ENCODE measurements at regions not wholly inside any gene's neighbourhood (a gene's known extent, or its start where the extent isn't known, plus 50 kb on each side); places are given as distances from the start of the nearest gene placed in this dataset.
"Not testable (repeated sequence)": the region's sequence is repeated elsewhere in the genome, so short reads cannot be mapped to it uniquely, and the experiment has no call there.

DNA sequence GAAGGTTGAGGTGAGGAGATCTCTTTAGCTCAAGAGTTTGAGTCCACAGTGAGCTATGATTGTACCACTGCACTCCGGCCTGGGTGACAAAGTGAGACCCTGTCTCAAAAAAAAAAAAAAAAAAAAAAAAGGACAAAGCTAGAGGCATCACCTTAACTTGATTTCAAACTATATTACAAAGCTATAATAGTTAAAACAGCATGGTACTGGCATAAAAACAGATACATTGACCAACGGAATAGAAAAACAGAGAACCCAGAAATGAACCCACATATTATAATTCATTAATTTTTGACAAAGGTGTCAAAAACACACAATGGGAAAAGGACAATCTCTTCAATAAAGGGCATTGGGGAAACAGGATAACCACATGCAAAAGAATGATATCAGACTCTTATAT is 50.8 kb upstream of the MBOAT1 start:
- ATAC-seq (no peak), DNase-seq (no peak)
- intact Hi-C loops (cut with DNase I), result no loop called here

DNA sequence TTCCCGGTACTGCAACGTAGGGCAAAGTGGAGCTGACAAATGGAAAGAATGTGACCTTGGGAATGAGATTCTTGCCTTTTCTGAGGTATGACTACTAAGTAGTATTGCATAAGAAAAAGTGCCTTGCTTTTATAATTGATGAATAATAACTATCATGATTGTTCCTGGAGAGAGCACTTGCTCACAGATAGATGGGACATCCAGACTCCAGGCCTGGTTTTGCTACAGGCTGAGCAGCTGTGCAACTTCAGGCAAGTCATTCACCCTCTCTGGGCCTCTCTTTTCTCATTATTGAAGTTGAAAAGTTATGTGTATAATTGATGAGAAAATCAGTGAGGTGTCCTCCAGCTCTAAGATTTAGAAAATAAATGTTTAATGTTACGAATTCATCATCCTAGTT is 53.6 kb upstream of the MBOAT1 start:
- ATAC-seq, result no peak
- no peak for DNase-seq
- intact Hi-C loops (cut with DNase I), result no loop called here

DNA sequence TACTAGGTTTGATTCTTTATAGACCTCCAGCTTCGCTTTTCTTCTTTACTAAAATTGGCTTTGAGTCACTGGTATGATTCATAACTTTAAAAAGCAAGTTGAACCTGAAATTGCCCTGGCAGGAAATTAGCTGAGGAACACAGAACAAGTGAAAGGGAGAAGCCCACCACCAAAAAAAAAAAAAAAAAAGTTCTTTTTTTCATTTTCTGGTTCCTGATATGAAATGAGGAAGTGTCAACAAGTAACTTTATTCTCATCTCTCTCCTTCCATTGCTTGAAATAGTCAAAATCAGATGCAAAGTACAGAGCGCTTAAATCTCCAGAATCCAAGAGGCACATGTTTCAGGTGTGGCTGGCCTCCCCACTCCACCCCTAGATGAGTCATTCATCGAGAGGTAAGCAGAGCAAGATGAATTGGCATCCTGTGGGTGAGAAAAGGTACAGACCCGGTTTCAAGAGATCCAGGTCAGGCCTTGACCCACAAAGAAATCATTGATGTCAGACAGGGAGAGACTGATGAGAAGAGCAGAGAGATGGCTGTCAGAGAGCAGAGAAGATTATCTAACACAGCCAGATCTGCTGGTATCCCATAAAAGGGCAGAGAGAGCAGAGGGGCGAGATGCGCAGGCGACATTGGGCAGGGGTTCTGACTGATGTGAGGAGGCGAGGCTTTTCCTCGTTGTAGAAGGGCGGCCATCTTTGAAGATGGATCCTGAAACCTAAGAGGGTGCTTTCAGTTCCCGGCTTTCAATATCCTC is 54.8 kb upstream of the MBOAT1 start:
- ATAC-seq, result no peak
- intact Hi-C loops (cut with DNase I), result no loop called here
- no peak for DNase-seq

DNA sequence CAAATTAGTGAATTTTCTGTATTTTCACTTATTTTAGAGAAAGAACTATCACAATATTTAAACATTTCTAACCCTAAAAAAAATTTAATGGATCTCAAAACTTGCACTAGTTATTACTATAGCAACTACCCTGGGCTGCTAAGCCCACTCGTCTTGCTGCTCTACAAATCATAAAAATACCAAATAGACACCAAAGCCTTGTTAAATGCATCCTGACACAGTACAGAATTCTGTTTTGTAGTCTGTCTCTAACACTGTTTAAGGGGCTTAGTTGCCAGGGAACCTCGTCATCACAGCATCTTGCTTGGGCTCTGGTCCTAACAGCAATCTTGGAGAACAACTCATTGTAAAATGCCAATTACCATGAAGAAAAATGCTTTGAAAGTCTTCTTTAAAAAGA is 56.9 kb upstream of the MBOAT1 start:
- intact Hi-C loops (cut with DNase I), result no loop called here
- no peak for ATAC-seq
- DNase-seq, result no peak

DNA sequence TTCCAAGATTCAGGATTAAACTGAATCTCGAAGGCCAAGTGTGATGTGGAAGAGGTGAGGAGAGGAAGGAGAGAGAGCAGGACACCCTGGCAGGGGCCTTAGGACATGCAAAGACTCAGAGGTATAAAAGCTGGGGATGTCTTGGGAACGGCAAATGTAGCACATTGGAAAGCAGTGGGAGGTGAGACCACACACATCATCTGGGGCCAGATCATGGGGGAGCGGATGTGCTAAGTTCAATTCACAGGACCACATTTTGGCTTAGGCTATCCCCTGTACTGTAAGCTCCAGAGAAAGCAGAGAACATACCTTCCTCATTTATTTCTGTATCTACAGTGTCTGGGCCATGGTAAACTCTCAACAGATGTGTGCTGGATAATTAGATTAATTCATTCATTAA is 59.5 kb upstream of the MBOAT1 start:
- ATAC-seq, result no peak

DNA sequence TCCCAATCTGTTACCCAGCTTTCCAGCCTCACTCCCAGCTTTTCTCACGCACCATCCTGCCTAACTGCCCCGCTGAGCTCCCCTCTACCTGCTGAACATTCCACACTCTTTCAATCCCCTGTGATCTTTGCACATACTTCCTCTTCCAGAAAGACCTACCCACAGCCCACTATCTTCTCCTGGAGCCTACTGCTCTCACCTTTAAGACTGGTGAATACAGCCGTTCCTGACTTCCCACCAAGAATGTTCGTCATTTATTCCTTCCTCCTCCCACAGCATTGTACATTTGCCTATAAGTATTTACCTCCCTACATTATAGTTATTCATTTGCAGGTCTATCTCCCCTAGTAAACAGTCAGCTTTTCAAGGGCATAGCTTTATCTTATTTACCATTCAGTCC is 61.9 kb upstream of the MBOAT1 start:
- no peak for ATAC-seq
- intact Hi-C loops (cut with DNase I), result no loop called here
- DNase-seq, result no peak

More for the DNA sequence above, 59.5 kb upstream of the MBOAT1 start:
- intact Hi-C loops (cut with DNase I), result no loop called here
- DNase-seq, result no peak

DNA sequence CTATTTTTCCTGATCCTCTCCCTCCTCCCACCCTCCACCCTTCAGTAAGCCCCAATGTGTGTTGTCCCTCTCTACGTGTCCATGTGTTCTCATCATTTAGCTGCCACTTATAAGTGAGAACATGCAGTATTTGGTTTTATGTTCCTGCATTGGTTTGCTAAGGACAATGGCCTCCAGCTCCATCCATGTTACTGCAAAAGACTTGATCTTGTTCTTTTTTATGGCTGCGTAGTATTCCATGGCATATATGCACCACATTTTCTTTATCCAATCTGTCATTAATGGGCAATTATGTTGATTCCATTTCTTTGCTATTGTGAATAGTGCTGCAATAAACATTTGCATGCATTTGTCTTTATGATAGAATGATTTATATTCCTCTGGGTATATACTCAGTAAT is 63.6 kb upstream of the MBOAT1 start:
- ATAC-seq; DNase-seq; intact Hi-C loops (cut with DNase I): not testable (repeated sequence)

DNA sequence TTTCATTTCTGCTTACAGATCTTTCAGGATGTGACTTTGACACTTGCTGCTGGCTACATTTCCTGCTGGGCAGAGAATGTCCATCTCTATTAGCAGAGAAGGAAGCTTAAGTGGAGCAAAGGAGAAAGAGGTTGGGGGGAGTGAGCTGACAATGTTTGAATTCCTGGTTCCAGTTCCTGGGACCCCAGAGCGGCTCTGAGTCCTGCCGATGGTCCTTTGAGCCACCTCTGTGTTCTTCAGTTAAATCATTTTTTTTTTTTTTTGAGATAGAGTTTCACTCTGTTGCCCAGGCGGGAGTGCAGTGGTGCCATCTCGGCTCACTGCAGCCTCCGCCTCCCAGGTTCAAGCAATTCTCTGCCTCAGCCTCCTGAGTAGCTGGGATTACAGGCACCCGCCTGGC is 65.5 kb upstream of the MBOAT1 start:
- ATAC-seq; intact Hi-C loops (cut with DNase I): not testable (repeated sequence)

DNA sequence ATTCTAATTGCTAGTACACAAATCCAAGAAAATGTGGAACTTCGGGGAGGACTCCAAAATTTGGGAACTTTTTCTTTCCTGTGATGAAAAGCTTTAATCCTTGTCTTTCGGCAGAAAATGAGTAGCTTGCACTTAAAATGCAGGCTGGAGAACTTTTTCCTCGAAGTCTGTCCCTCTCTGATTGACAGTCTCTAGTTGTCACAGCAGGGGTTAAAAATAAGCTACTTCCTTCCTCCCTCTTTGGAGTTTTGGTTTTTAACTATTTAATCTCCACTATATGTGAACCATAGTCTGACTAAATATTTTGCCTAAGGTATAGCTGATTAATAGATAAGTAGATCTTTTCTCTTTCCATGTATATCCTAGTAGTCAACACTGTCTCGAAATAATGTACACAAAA is 66.8 kb upstream of the MBOAT1 start:
- intact Hi-C loops (cut with DNase I), result no loop called here
- no peak for DNase-seq
- ATAC-seq, result no peak

More for the DNA sequence above, 65.5 kb upstream of the MBOAT1 start:
- DNase-seq, result not testable (repeated sequence)

DNA sequence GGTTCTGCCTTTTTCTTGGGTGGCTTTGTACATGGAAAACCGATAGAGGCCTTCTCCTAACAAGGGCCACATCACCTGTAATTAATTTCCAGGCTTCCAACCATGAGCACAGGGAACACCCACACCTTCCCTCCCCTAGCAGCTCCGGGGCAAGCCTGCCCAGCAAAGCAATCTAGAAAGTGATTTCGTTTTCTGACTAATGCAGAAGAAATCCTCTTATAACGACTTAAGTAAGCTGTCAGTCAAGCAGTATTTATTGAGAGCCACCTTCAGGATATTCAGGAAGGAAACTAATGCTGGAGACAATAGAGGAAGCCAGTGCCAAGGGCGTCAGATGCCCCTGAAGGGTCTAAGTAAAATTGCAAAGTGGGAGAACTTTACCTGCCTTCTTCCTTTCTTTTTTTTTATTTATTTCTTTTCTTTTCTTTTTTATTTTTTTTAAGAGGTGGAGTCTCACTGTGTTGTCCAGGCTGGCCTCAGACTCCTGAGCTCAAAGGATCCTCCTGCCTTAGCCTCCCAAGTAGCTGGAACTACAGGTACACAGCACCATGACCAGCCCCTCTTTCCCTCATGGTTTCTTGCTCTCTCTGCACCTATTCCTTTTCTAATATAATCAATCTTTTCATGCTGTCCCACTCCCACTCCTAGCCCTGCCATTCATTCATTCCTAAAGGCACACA is 67.5 kb upstream of the MBOAT1 start:
- DNase-seq (no peak), ATAC-seq (no peak)
- intact Hi-C loops (cut with DNase I), result no loop called here

DNA sequence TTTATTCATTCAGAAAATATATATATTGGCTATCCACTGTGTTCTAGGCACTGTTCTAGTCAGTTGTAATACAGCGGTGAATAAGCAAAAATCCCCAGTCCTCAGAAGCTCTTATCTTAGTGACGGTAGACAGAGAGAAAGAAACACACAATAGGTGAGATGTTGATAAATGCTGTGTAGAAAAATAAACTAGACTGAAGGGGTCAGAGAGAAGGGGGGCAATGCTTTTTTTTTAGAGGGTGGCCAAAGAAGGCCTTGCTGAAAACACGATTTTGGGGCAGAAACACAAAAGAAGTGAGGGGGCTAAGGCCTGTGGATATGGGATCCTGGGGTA is 68.0 kb upstream of the MBOAT1 start:
- DNase-seq (no peak), ATAC-seq (no peak)
- intact Hi-C loops (cut with DNase I), result no loop called here

DNA sequence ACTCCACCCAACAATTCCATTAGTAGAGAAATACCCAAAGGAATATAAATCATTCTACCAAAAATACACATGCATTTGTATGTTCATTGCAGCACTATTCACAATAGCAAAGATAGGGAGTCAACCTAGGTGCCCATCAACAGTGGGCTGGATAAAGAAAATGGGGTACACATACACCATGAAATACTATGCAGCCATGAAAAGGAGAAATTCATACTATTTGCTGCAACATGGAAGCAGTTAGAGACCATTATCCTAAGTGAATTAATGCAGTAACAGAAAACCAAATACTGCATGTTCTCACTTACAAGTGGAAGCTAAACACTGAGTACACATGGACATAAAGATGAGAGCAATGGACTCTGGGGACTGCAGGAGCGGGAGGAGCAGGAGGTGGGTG is 72.4 kb upstream of the MBOAT1 start:
- intact Hi-C loops (cut with DNase I), result no loop called here
- DNase-seq (no peak), ATAC-seq (no peak)

DNA sequence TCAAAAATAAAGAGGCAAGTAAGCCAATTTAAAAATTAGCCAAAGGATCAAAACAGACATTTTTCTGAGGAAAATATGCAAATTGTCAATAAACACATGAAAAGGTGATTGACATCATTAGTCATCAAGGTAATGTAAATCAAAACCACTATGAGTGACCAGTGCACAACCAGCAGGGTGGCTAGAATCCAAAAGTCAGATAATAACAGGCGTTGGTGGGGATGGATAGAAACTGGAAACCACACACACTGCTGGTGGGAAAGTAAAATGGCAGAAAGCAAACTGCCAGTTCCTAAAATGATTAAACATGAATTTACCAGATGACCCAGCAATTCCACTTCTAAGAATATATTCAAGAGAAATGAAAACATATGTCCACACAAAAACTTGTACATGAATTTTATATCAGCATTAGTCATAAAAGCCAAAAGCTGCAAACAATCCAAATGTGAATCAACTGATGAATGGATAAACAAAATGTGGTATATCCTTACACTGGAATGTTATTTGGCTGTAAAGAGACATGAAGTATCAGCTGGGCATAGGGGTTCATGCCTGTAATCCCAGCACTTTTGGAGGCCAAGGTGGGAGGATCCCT is 74.8 kb upstream of the MBOAT1 start:
- ATAC-seq, result no peak

DNA sequence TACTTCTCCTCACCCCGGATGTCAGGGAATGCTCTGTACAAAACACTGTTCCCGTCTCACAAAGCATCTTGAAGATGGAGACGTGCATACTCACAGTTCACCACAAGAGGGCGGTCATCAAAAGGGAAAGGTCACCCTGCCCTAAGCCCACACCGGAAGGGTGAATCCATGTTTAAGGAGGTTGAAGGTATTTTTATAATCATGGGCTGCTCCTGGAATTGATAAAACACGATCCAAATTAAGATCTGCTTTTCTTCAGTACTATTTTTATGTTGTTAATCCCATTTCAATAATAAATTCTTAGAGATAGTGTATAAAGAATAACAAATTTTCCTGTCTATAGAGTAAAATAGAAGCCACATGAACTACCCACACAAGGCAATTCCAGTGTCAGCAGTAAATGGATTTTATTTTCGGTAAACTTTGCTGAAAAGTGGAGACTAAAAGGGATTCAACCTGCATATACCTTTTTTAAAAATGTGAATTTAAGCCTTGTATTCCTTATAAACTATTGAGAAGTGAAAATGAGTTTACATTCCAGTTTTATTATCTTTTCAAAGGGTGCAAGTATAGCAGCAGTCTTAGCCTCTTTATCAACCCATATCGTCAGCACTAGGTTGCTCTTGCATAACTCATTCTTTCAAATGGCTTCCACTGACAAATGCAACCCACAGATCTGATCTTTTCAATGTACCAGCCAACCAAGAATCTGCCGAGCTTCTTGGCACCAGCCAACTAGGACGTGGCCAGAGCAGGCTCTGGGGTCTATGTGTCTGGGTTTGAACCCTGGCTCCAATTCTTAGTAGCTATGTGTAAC is 79.7 kb upstream of the MBOAT1 start:
- DNase-seq (peak; percentile 78), ATAC-seq (peak; percentile 90)
- intact Hi-C loops (cut with DNase I), result loop anchor here (2.0 to 10.0 kb wide), 4 partner anchors 110 to 241 kb away; partner anchors contain the start of gene E2F3 (in 2 of the 2)

More for the DNA sequence above, 74.8 kb upstream of the MBOAT1 start:
- intact Hi-C loops (cut with DNase I), result no loop called here
- no peak for DNase-seq

DNA sequence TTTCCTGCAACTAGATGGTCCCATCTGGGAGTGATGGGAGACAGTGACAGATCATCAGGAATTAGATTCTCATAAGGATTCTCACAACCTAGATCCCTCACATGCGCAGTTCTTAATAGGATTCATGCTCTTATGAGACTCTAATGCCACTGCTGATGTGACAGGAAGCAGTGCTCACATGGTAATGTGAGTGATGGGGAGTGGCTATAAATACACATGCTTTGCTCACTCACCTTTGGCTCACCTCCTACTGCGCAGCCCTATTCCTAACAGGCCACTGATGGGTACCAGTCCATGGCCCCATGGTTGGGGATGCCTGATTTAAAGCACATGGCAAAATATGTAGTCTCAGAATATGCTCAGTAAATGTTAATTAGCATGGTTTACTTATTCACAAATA is 80.6 kb upstream of the MBOAT1 start:
- intact Hi-C loops (cut with DNase I), result loop anchor here (5.0 to 10.0 kb wide), 3 partner anchors 109 to 234 kb away; partner anchors contain the start of gene E2F3 (in 2 of the 2)
- ATAC-seq, result no peak
- no peak for DNase-seq

DNA sequence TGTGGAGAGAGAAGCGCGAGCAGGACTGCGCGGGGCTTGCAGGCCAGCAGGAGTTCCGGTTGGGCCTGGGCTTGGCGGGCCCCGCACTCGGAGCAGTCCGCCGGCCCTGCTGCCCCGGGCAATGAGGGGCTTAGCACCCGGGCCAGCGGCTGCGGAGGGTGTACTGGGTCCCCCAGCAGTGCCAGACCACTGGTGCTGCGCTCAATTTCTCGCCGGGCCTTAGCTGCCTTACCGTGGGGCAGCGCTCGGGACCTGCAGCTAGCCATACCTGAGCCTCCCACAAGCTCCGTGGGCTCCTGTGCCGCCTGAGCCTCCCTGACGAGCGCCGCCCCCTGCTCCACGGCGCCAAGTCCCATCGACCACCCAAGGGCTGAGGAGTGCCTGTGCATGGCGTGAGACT is 89.0 kb upstream of the MBOAT1 start:
- DNase-seq (no peak), ATAC-seq (no peak)
- intact Hi-C loops (cut with DNase I), result no loop called here

DNA sequence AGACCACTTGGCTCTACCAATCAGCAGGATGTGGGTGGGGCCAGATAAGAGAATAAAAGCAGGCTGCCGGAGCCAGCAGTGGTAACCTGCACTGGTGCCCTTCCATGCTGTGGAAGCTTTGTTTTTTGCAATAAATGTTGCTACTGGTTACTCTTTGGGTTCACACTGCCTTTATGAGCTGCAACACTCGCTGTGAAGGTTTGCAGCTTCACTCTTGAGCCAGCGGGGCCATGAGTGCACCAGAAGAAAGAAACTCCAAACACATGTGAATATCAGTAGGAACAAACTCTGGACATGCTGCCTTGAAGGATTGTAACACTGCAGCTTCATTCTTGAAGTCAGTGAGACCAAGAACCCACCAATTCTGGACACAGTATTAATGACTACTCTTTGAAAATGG is 89.9 kb upstream of the MBOAT1 start:
- no peak for ATAC-seq
- DNase-seq, result no peak
- intact Hi-C loops (cut with DNase I), result no loop called here

DNA sequence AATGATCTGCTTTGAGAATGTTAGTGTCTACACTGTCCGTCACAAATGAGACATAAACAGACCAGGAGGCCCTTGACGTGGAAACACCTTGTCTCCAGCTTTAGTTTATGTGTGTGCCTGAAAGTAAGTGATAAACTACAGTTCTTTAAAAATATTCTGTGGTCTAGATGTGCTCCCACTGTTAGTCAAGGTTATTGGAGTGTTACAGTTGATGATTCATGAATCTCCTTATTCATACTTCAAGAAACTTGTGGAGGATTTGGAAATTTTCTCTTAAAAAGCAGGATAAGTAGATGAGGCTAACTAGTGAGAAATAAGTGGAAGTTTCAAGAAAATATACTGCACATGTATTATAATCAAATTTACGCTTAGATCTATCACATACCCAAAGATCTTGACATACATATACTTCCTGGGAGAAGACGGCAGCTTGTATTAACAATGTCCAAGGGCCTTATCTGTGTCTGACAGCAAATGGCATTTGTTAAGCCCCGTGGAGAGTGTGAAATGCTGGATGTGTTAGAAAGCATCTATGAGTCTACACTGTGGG is 90.5 kb upstream of the MBOAT1 start:
- ATAC-seq (peak in 1 of 2 donors; percentile 48), DNase-seq (no peak)
- intact Hi-C loops (cut with DNase I), result no loop called here

DNA sequence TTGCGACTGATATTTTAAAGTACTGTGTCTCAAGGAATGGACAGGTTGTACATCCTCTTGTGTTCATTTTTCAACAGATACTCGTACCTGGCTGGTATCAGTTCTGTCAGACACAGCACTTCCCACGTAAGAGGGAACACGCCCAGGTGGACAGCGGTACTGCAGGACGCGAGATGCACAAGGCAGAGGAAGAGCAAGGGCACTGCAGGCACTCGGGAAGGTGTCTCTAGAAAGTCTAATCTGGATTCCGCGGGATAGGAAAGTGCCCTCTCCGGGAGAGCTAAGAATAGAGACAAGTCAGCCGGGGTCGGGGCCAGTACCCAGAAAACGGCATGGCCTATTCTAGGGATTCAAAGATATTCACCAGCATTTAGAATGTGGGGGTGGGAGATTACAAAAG is 94.2 kb upstream of the MBOAT1 start:
- ATAC-seq, result peak in 1 of 2 donors; percentile 38
- intact Hi-C loops (cut with DNase I), result no loop called here

More for the DNA sequence above, 94.2 kb upstream of the MBOAT1 start:
- DNase-seq, result no peak

All from left cardiac atrium (tissue), 4 donors.